ENCODE measurements at regions not wholly inside any gene's neighbourhood (a gene's known extent, or its start where the extent isn't known, plus 50 kb on each side); places are given as distances from the start of the nearest gene placed in this dataset.

- TF ChIP-seq EZH2 (IDR thresholded peaks at IDR 0.05; ENCODE audit: borderline replicate concordance, insufficient read depth, low read depth, low read length, poor library complexity, severe bottlenecking) = no peak
- TF ChIP-seq, protein P1, sequence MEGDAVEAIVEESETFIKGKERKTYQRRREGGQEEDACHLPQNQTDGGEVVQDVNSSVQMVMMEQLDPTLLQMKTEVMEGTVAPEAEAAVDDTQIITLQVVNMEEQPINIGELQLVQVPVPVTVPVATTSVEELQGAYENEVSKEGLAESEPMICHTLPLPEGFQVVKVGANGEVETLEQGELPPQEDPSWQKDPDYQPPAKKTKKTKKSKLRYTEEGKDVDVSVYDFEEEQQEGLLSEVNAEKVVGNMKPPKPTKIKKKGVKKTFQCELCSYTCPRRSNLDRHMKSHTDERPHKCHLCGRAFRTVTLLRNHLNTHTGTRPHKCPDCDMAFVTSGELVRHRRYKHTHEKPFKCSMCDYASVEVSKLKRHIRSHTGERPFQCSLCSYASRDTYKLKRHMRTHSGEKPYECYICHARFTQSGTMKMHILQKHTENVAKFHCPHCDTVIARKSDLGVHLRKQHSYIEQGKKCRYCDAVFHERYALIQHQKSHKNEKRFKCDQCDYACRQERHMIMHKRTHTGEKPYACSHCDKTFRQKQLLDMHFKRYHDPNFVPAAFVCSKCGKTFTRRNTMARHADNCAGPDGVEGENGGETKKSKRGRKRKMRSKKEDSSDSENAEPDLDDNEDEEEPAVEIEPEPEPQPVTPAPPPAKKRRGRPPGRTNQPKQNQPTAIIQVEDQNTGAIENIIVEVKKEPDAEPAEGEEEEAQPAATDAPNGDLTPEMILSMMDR (IDR thresholded peaks at IDR 0.05) = no peak
- peaks cover 0 to 6% (median 2%) of the 10 kb centered on the region in 4 experiments for H3K27me3 ChIP-seq (replicated peaks in 1 of 4; ENCODE audit: control extremely low read depth in 1 of 4, control insufficient read depth in 3 of 4, insufficient read depth in 4 of 4, low read length in 3 of 4)
- H3K9me3 ChIP-seq (ENCODE audit: control extremely low read depth in 1 of 3, control insufficient read depth in 2 of 3, insufficient read depth in 1 of 3, low read length in 2 of 3) = no peaks in the 10 kb centered on the region
- intact Hi-C loops (cut with micrococcal nuclease) = no loop called here
- H3K27me3 Mint-ChIP-seq = peaks cover 28% of the 10 kb centered on the region
- no peaks in the 10 kb centered on the region for H3K9me3 Mint-ChIP-seq (ENCODE audit: insufficient read depth)
- no peaks in the 10 kb centered on the region for H3K36me3 ChIP-seq (replicated peaks in 1 of 2; ENCODE audit: control extremely low read depth in 1 of 2, control insufficient read depth in 1 of 2, extremely low read depth in 1 of 2, insufficient read depth in 2 of 2, low read length in 1 of 2)
- no peak overlapping the region for H3K4me3 Mint-ChIP-seq
- ChIA-PET CTCF (no interaction called here), POLR2A (no interaction called here)
- H3K4me3 ChIP-seq (ENCODE audit: control extremely low read depth in 1 of 5, extremely low read depth in 1 of 5, insufficient read depth in 1 of 5, low read depth in 2 of 5, low read length in 4 of 5) = no peak overlapping the region
- H3K4me1 ChIP-seq (ENCODE audit: control insufficient read depth in 2 of 2, insufficient read depth in 2 of 2, low read length in 2 of 2) = no peaks in the 10 kb centered on the region
- H3K4me2 ChIP-seq (replicated peaks; ENCODE audit: low read depth, low read length, poor library complexity, severe bottlenecking) = no peak overlapping the region
- 95% methylated on average over 3 of the region's 3 CpGs for WGBS (ENCODE audit: insufficient coverage)
- no peak for ATAC-seq (ENCODE audit: low read depth)
- no peak overlapping the region for H3K27ac ChIP-seq (ENCODE audit: low read length in 2 of 2)
- no peaks in the 10 kb centered on the region for H3K4me1 Mint-ChIP-seq
- DNase-seq = no peak
- no peak overlapping the region for H2AFZ ChIP-seq (ENCODE audit: insufficient read depth, low read depth, low read length, poor library complexity, severe bottlenecking)
- H3K79me2 ChIP-seq (ENCODE audit: control insufficient read depth, insufficient read depth, low read length) = no peaks in the 10 kb centered on the region
- H3K9ac ChIP-seq (ENCODE audit: low read length) = no peak overlapping the region
- H4K20me1 ChIP-seq (ENCODE audit: control insufficient read depth, insufficient read depth, low read length, poor library complexity, severe bottlenecking) = no peaks in the 10 kb centered on the region
- H3K27ac Mint-ChIP-seq = no peak overlapping the region
These were observed 190.5 kb upstream of the HEY2 start for GRCh38 chr6:125558907-125559306.

GRCh38 chr6:125562156-125562555, 187.3 kb upstream of the HEY2 start:
- Mint-ChIP-seq H3K27me3 (peaks cover 28% of the 10 kb centered on the region), H3K27ac (no peak overlapping the region), H3K4me3 (no peak overlapping the region), H3K4me1 (no peaks in the 10 kb centered on the region), H3K9me3 (ENCODE audit: insufficient read depth) (no peaks in the 10 kb centered on the region)
- ChIA-PET POLR2A (no interaction called here), CTCF (no interaction called here)
- Histone ChIP-seq H4K20me1 (ENCODE audit: control insufficient read depth, insufficient read depth, low read length, poor library complexity, severe bottlenecking) (no peaks in the 10 kb centered on the region), H3K36me3 (replicated peaks in 1 of 2; ENCODE audit: control extremely low read depth in 1 of 2, control insufficient read depth in 1 of 2, extremely low read depth in 1 of 2, insufficient read depth in 2 of 2, low read length in 1 of 2) (no peaks in the 10 kb centered on the region), H3K9me3 (ENCODE audit: control extremely low read depth in 1 of 3, control insufficient read depth in 2 of 3, insufficient read depth in 1 of 3, low read length in 2 of 3) (no peaks in the 10 kb centered on the region), H3K4me2 (replicated peaks; ENCODE audit: low read depth, low read length, poor library complexity, severe bottlenecking) (no peak overlapping the region), H3K9ac (ENCODE audit: low read length) (no peak overlapping the region), H3K27me3 (replicated peaks in 1 of 4; ENCODE audit: control extremely low read depth in 1 of 4, control insufficient read depth in 3 of 4, insufficient read depth in 4 of 4, low read length in 3 of 4) (peaks cover 0 to 6% (median 3%) of the 10 kb centered on the region in 4 experiments), H3K4me1 (ENCODE audit: control insufficient read depth in 2 of 2, insufficient read depth in 2 of 2, low read length in 2 of 2) (no peaks in the 10 kb centered on the region), H2AFZ (ENCODE audit: insufficient read depth, low read depth, low read length, poor library complexity, severe bottlenecking) (no peak overlapping the region), H3K79me2 (ENCODE audit: control insufficient read depth, insufficient read depth, low read length) (no peaks in the 10 kb centered on the region), H3K27ac (ENCODE audit: low read length in 2 of 2) (no peak overlapping the region), H3K4me3 (ENCODE audit: control extremely low read depth in 1 of 5, extremely low read depth in 1 of 5, insufficient read depth in 1 of 5, low read depth in 2 of 5, low read length in 4 of 5) (no peak overlapping the region)
- no CpG with 5 or more reads among the region's 1 CpG for WGBS (ENCODE audit: insufficient coverage)
- TF ChIP-seq, protein P1 (IDR thresholded peaks at IDR 0.05) = no peak
- no peak for TF ChIP-seq EZH2 (IDR thresholded peaks at IDR 0.05; ENCODE audit: borderline replicate concordance, insufficient read depth, low read depth, low read length, poor library complexity, severe bottlenecking)
- ATAC-seq (ENCODE audit: low read depth) = no peak
- no peak for DNase-seq
- intact Hi-C loops (cut with micrococcal nuclease) = no loop called here
